ENCODE measurements at regions not wholly inside any gene's neighbourhood (a gene's known extent, or its start where the extent isn't known, plus 50 kb on each side); places are given as distances from the start of the nearest gene placed in this dataset.

- intact Hi-C loops (cut with DNase I), result no loop called here
- Histone ChIP-seq H3K4me1 (no peaks in the 10 kb centered on the region), H3K27ac (no peak overlapping the region), H3K27me3 (no peaks in the 10 kb centered on the region), H3K9me3 (no peaks in the 10 kb centered on the region), H3K36me3 (no peaks in the 10 kb centered on the region), H3K4me3 (replicated peaks in 1 of 3) (no peak overlapping the region)
- TF ChIP-seq POLR2A (IDR thresholded peaks at IDR 0.05), result no peak
- TF ChIP-seq CTCF (IDR thresholded peaks at IDR 0.05), result no peak
- WGBS, 2 donors, result 40 to 50% methylated on average over 28 to 29 of the region's 29 CpGs
- DNase-seq, result no peak
Observed at GRCh38 chr16:86198206-86199118, 299.5 kb downstream of the IRF8 start.

GRCh38 chr16:86199182-86199581 lies 300.2 kb downstream of the IRF8 start:
- Histone ChIP-seq H3K27me3 (no peaks in the 10 kb centered on the region), H3K36me3 (no peaks in the 10 kb centered on the region), H3K27ac (no peak overlapping the region), H3K4me1 (no peaks in the 10 kb centered on the region), H3K9me3 (no peaks in the 10 kb centered on the region), H3K4me3 (replicated peaks in 1 of 3) (no peak overlapping the region)
- TF ChIP-seq CTCF (IDR thresholded peaks at IDR 0.05) (no peak), POLR2A (IDR thresholded peaks at IDR 0.05) (no peak)
- intact Hi-C loops (cut with DNase I), result no loop called here
- DNase-seq, result no peak
- WGBS, 2 donors, result 28 to 31% methylated on average over 7 of the region's 7 CpGs

- no peaks in the 10 kb centered on the region for H3K4me1 ChIP-seq
- no peak overlapping the region for H3K27ac ChIP-seq
- H3K36me3 ChIP-seq, result no peaks in the 10 kb centered on the region
- 52 to 54% methylated on average over 28 of the region's 28 CpGs for WGBS, 2 donors
- intact Hi-C loops (cut with DNase I), result no loop called here
- H3K9me3 ChIP-seq, result no peaks in the 10 kb centered on the region
- H3K27me3 ChIP-seq, result no peaks in the 10 kb centered on the region
- DNase-seq, result no peak
- H3K4me3 ChIP-seq (replicated peaks in 1 of 3), result no peak overlapping the region
- TF ChIP-seq POLR2A (IDR thresholded peaks at IDR 0.05) (no peak), CTCF (IDR thresholded peaks at IDR 0.05) (no peak)
Observed at GRCh38 chr16:86199871-86200695, 301.1 kb downstream of the IRF8 start.

GRCh38 chr16:86200722-86201121 lies 301.8 kb downstream of the IRF8 start:
- WGBS, 2 donors, result 61 to 62% methylated on average over 9 of the region's 9 CpGs
- no peak for TF ChIP-seq POLR2A (IDR thresholded peaks at IDR 0.05)
- TF ChIP-seq CTCF (IDR thresholded peaks at IDR 0.05), result no peak
- H3K36me3 ChIP-seq, result no peaks in the 10 kb centered on the region
- DNase-seq, result no peak
- no peaks in the 10 kb centered on the region for H3K4me1 ChIP-seq
- intact Hi-C loops (cut with DNase I), result no loop called here
- H3K27ac ChIP-seq, result no peak overlapping the region
- no peaks in the 10 kb centered on the region for H3K9me3 ChIP-seq
- H3K4me3 ChIP-seq (replicated peaks in 1 of 3), result no peak overlapping the region
- H3K27me3 ChIP-seq, result no peaks in the 10 kb centered on the region

GRCh38 chr16:86201746-86202145 lies 302.8 kb downstream of the IRF8 start:
- intact Hi-C loops (cut with DNase I), result no loop called here
- TF ChIP-seq CTCF (IDR thresholded peaks at IDR 0.05), result no peak
- TF ChIP-seq POLR2A (IDR thresholded peaks at IDR 0.05), result no peak
- H3K4me3 ChIP-seq (replicated peaks in 1 of 3), result no peak overlapping the region
- H3K27ac ChIP-seq, result no peak overlapping the region
- no peaks in the 10 kb centered on the region for H3K9me3 ChIP-seq
- 48 to 54% methylated on average over 10 of the region's 10 CpGs for WGBS, 2 donors
- H3K27me3 ChIP-seq, result no peaks in the 10 kb centered on the region
- no peak for DNase-seq
- no peaks in the 10 kb centered on the region for H3K36me3 ChIP-seq
- H3K4me1 ChIP-seq, result no peaks in the 10 kb centered on the region
